ENCODE measurements at regions not wholly inside any gene's neighbourhood (a gene's known extent, or its start where the extent isn't known, plus 50 kb on each side); places are given as distances from the start of the nearest gene placed in this dataset.

- RAD21 ChIA-PET (ENCODE audit: unreplicated experiment), result no interaction called here
- no TSS peak for BruUV-seq (replicated peaks)
- POLR2A ChIA-PET, result no interaction called here
- H3K4me3 ChIP-seq, result no peak overlapping the region
- in situ Hi-C loops (cut with MboI), result no loop called here
- H3K4me1 ChIP-seq (ENCODE audit: control insufficient read depth, insufficient read depth, low read length), result no peaks in the 10 kb centered on the region
- H3K9me3 ChIP-seq (replicated peaks; ENCODE audit: control insufficient read depth, insufficient read depth, low read length), result no peaks in the 10 kb centered on the region
- FAIRE-seq, result no peak
- SMC1A ChIA-PET (ENCODE audit: uncharacterized antibody, unreplicated experiment), result interaction anchor here (1.5 kb wide), 1 partner anchor 11 kb away, joined by 3 read pairs; no protein-coding TSS in a partner anchor
- no peak overlapping the region for H2AFZ ChIP-seq (ENCODE audit: control insufficient read depth, low read depth, low read length)
- no peaks in the 10 kb centered on the region for H4K20me1 ChIP-seq (ENCODE audit: control insufficient read depth, insufficient read depth)
- H3K27ac ChIP-seq (ENCODE audit: control insufficient read depth, insufficient read depth), result no peak overlapping the region
- H3K36me3 ChIP-seq (ENCODE audit: control insufficient read depth in 2 of 2, insufficient read depth in 2 of 2, low read length in 1 of 2), result no peaks in the 10 kb centered on the region
- no peaks in the 10 kb centered on the region for H3K79me2 ChIP-seq (ENCODE audit: control insufficient read depth, insufficient read depth, low read length)
- CTCF ChIA-PET, result interaction anchor here (1.3 kb wide), 1 partner anchor 11 kb away, joined by 3 read pairs; no protein-coding TSS in a partner anchor
- WGBS (ENCODE audit: insufficient coverage, insufficient replicate concordance, low lambda C conversion rate, missing lambda C conversion rate), result 0% methylated on average over 1 of the region's 1 CpG
- intact Hi-C loops (cut with micrococcal nuclease; ENCODE audit: unreplicated experiment), result no loop called here
- ATAC-seq, result no peak
- no peak for DNase-seq (ENCODE audit: low read depth, low spot score)
- no peak overlapping the region for H3K9ac ChIP-seq (ENCODE audit: control insufficient read depth, insufficient read depth, low read length)
- H3K4me2 ChIP-seq (ENCODE audit: control insufficient read depth, insufficient read depth), result no peak overlapping the region
- H3K27me3 ChIP-seq (replicated peaks in 1 of 2; ENCODE audit: control insufficient read depth in 2 of 2, insufficient read depth in 2 of 2, low read length in 1 of 2), result no peaks in the 10 kb centered on the region
- TF ChIP-seq MYC (IDR thresholded peaks at IDR 0.05; ENCODE audit: insufficient read depth, insufficient read length, insufficient replicate concordance, low read length, severe bottlenecking) (no peak), ZZZ3 (IDR thresholded peaks at IDR 0.05; ENCODE audit: control insufficient read depth, insufficient read length, low read depth) (no peak), E2F8 (IDR thresholded peaks at IDR 0.05; ENCODE audit: low read depth, partially characterized antibody) (no peak), SP1 (IDR thresholded peaks at IDR 0.05; ENCODE audit: low read depth, low read length) (no peak), ATF2 (IDR thresholded peaks at IDR 0.05; ENCODE audit: low read length) (no peak), HDGF (IDR thresholded peaks at IDR 0.05) (no peak), SMAD5 (IDR thresholded peaks at IDR 0.05; ENCODE audit: low read depth) (no peak), LARP7 (IDR thresholded peaks at IDR 0.05) (no peak), ZBTB40 (IDR thresholded peaks at IDR 0.05; ENCODE audit: borderline replicate concordance) (no peak), POLR2AphosphoS2 (IDR thresholded peaks at IDR 0.05; ENCODE audit: low read depth, low read length) (no peak), MTA2 (IDR thresholded peaks at IDR 0.05; ENCODE audit: low read depth) (no peak), BCLAF1 (IDR thresholded peaks at IDR 0.05) (no peak)
Observed at GRCh38 chr18:40404284-40404683, 1550.8 kb upstream of the PIK3C3 start.

Measured in GM12878 (cell line).